ENCODE measurements at regions not wholly inside any gene's neighbourhood (a gene's known extent, or its start where the extent isn't known, plus 50 kb on each side); places are given as distances from the start of the nearest gene placed in this dataset.
A peak's percentile ranks its signal among the peaks of the same experiment; 100 is the strongest.

DNA sequence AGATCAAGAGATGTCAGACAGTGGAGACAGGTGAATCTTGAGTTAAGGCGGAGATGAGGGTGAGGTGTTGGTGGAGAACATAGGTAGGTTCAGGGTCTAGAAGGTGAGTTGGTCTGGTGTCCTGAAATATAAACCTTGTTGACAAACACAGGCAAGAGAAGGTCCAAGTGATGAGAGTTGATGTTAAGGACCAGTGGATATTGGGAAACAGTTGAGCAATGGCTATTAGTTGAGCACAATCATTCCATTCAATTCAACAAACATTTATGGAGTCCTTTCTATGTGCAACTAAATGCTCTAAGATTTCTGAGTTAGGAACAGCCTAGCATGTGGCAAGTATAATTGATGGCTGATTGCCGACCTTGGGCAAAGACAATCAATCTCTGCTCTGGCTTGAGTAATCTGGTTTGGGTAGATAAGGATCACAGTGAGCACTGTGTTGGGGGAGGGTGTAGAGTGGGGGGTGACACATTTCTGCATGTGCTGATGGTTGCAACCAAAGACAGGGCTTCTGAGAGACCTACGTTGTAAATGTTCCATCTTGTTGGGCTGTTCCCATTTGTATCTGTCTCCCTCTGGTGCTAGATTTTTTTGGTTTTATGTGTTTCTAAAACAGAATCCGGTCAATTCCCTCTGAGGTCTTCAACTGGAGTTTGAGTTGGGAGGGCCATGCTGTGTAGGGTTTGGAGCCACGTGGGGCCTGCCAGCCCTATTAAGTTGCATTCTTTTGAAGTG lies 201.1 kb downstream of the BAMBI start (continued):
- TF ChIP-seq, protein P1, sequence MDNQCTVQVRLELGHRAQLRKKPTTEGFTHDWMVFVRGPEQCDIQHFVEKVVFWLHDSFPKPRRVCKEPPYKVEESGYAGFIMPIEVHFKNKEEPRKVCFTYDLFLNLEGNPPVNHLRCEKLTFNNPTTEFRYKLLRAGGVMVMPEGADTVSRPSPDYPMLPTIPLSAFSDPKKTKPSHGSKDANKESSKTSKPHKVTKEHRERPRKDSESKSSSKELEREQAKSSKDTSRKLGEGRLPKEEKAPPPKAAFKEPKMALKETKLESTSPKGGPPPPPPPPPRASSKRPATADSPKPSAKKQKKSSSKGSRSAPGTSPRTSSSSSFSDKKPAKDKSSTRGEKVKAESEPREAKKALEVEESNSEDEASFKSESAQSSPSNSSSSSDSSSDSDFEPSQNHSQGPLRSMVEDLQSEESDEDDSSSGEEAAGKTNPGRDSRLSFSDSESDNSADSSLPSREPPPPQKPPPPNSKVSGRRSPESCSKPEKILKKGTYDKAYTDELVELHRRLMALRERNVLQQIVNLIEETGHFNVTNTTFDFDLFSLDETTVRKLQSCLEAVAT (IDR thresholded peaks at IDR 0.05), result 0 out of 4 replicates have a peak, but pooled peaks of 1 of the 2 experiments have one; percentile 65
- TF ChIP-seq, protein P2, sequence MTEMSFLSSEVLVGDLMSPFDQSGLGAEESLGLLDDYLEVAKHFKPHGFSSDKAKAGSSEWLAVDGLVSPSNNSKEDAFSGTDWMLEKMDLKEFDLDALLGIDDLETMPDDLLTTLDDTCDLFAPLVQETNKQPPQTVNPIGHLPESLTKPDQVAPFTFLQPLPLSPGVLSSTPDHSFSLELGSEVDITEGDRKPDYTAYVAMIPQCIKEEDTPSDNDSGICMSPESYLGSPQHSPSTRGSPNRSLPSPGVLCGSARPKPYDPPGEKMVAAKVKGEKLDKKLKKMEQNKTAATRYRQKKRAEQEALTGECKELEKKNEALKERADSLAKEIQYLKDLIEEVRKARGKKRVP (CRISPR knock-in tag; IDR thresholded peaks at IDR 0.05), result no peak
- TF ChIP-seq FOXK2 (conservative IDR thresholded peaks at IDR 0.05 in 1 of 2, IDR thresholded peaks at IDR 0.05 in 1 of 2; ENCODE audit: low read depth in 2 of 2) (0 out of 4 replicates have a peak, but pooled peaks of 1 of the 2 experiments have one; percentile 9), C11orf30 (IDR thresholded peaks at IDR 0.05; ENCODE audit: low read depth) (no peak), CC2D1A (IDR thresholded peaks at IDR 0.05) (peak; percentile 83; the same call in 1 of the 2 replicates), GTF2F1 (IDR thresholded peaks at IDR 0.05; ENCODE audit: low read depth, low read length) (no peak), EP300 (IDR thresholded peaks at IDR 0.05; ENCODE audit: low read length) (peak; percentile 24; the same call in 1 of the 2 replicates), ASH1L (IDR thresholded peaks at IDR 0.05; ENCODE audit: borderline replicate concordance, low read depth, partially characterized antibody) (no peak), CEBPG (CRISPR knock-in tag; IDR thresholded peaks at IDR 0.05) (no peak), CEBPG (tag; conservative IDR thresholded peaks at IDR 0.05 in 1 of 2, IDR thresholded peaks at IDR 0.05 in 1 of 2) (peak; percentile 36 to 52; a peak in 3 of 4 replicates), RBM14 (IDR thresholded peaks at IDR 0.05; ENCODE audit: borderline replicate concordance, insufficient read depth, low read depth, low read length) (no peak), GATA2 (CRISPR knock-in tag; IDR thresholded peaks at IDR 0.05) (peak; percentile 71), BACH1 (tag; IDR thresholded peaks at IDR 0.05) (no peak), RB1 (IDR thresholded peaks at IDR 0.05; ENCODE audit: low read depth) (0 out of 2 replicates have a peak, but pooled peaks have one; percentile 12), ETV6 (IDR thresholded peaks at IDR 0.05; ENCODE audit: borderline replicate concordance in 1 of 2, low read depth in 2 of 2, low read length in 1 of 2) (no peak), ETV6 (CRISPR knock-in tag; IDR thresholded peaks at IDR 0.05; ENCODE audit: borderline replicate concordance) (no peak), NCOR1 (IDR thresholded peaks at IDR 0.05) (peak; percentile 15; the same call in 1 of the 2 replicates), ARID1B (IDR thresholded peaks at IDR 0.05) (peak; percentile 60), ZNF75A (CRISPR knock-in tag; IDR thresholded peaks at IDR 0.05) (no peak), GATAD2A (IDR thresholded peaks at IDR 0.05) (0 out of 2 replicates have a peak, but pooled peaks have one; percentile 18), SMARCA4 (IDR thresholded peaks at IDR 0.05) (0 out of 2 replicates have a peak, but pooled peaks have one; percentile 19), U2AF2 (optimal IDR thresholded peaks at IDR 0.05; ENCODE audit: low read depth, low read length) (no peak), ARID2 (IDR thresholded peaks at IDR 0.05) (peak; percentile 64)
- TF ChIP-seq, protein P3, sequence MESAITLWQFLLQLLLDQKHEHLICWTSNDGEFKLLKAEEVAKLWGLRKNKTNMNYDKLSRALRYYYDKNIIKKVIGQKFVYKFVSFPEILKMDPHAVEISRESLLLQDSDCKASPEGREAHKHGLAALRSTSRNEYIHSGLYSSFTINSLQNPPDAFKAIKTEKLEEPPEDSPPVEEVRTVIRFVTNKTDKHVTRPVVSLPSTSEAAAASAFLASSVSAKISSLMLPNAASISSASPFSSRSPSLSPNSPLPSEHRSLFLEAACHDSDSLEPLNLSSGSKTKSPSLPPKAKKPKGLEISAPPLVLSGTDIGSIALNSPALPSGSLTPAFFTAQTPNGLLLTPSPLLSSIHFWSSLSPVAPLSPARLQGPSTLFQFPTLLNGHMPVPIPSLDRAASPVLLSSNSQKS (CRISPR knock-in tag; IDR thresholded peaks at IDR 0.05), result no peak
- TF ChIP-seq, protein P4, sequence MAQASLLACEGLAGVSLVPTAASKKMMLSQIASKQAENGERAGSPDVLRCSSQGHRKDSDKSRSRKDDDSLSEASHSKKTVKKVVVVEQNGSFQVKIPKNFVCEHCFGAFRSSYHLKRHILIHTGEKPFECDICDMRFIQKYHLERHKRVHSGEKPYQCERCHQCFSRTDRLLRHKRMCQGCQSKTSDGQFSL (CRISPR knock-in tag; IDR thresholded peaks at IDR 0.05), result no peak
- TF ChIP-seq, protein P4 (tag; IDR thresholded peaks at IDR 0.05), result peak in 1 of 2 experiments; percentile 63; a peak in 2 of 4 replicates
